HCT116 (cell line): ENCODE measurements at regions not wholly inside any gene's neighbourhood (a gene's known extent, or its start where the extent isn't known, plus 50 kb on each side); places are given as distances from the start of the nearest gene placed in this dataset.

Experiments
- ATAC-seq: fragments of 200-7000 bp; cut with Tn5 transposase; 2 replicates; pipeline ENCODE4 v1.9.1; 2020; ENCODE audit warnings: mild to moderate bottlenecking, moderate library complexity
- BruUV-seq: library from RNA; stranded (reverse); fragments of 400-500 nt; replicated peaks from 2 replicates; lab custom pipeline; 2021; lab: Mats Ljungman, UMichigan
- CTCF ChIA-PET: fragments of 300-600 bp; sonication (Branson Sonifier 250); formaldehyde crosslinking; loops from one replicate; lab custom pipeline; 2021; ENCODE audit warnings: antibody characterized with exemption; lab: Charles Lee
- POLR2A ChIA-PET: fragments of 300-600, 350-600 bp; sonication (Branson Sonifier 250); formaldehyde crosslinking; loops from one replicate; lab custom pipeline; 2021; ENCODE audit warnings: antibody characterized with exemption; lab: Charles Lee
- RAD21 ChIA-PET, 2 experiments: fragments of 300-600 bp; sonication (Branson Sonifier 250); formaldehyde crosslinking; loops; one replicate each; lab custom pipeline; 2023; ENCODE audit warnings: low total read pairs in 2 of 2; ENCODE audit not compliant: uncharacterized antibody in 2 of 2, unreplicated experiment in 2 of 2, low non-redundant PET in 1 of 2; lab: Charles Lee
- DNase-seq: peaks from one replicate; pipeline ENCODE4 v3.0.0-alpha.2; 2010; ENCODE audit warnings: low read depth, low spot score
- H2AFZ ChIP-seq: fragments of 200-600 bp; shearing (Covaris generic), sonication (generic); 2 replicates; pipeline ENCODE4 v1.6.1; 2017; ENCODE audit warnings: low read depth, mixed run types, mixed read lengths, antibody characterized with exemption, low read length; ENCODE audit not compliant: poor library complexity, severe bottlenecking
- H3K27ac ChIP-seq: 2 replicates; pipeline ENCODE4 v1.5.1; 2012; ENCODE audit warnings: low read depth, low read length
- H3K27me3 ChIP-seq: fragments of 200-600 bp; sonication (generic); 2 replicates; pipeline ENCODE4 v1.6.1; 2016; ENCODE audit warnings: mixed run types, low read length, mixed read lengths; ENCODE audit not compliant: insufficient read depth
- H3K36me3 ChIP-seq, 2 experiments: fragments of 200-500 bp in 1 of 2; fragments of 200-600 bp in 1 of 2; sonication (Bioruptor generic) in 1 of 2; sonication (generic) in 1 of 2; 2 replicates each; pipeline versions ENCODE4 v1.5.1 to v1.6.1; 2014 to 2016; ENCODE audit warnings: low read length in 2 of 2, inconsistent platforms in 1 of 2, mixed read lengths in 1 of 2, mixed run types in 1 of 2; ENCODE audit not compliant: insufficient read depth in 2 of 2, control insufficient read depth in 1 of 2
- H3K4me1 ChIP-seq, 2 experiments: fragments of 200-600 bp in 1 of 2; sonication (generic) in 1 of 2; 2 replicates each; pipeline versions ENCODE4 v1.5.1 to v1.6.1; 2012 to 2017; ENCODE audit warnings: low read length in 2 of 2, inconsistent platforms in 1 of 2, mild to moderate bottlenecking in 1 of 2, mixed read lengths in 1 of 2, mixed run types in 1 of 2, moderate library complexity in 1 of 2; ENCODE audit not compliant: insufficient read depth in 2 of 2, control insufficient read depth in 1 of 2
- H3K4me2 ChIP-seq: fragments of 200-600 bp; sonication (generic); 2 replicates; pipeline ENCODE4 v1.6.1; 2017; ENCODE audit warnings: mixed run types, low read length, mixed read lengths
- H3K4me3 ChIP-seq, 2 experiments: fragments of 200-600 bp in 1 of 2; sonication (generic) in 1 of 2; replicated peaks in 1 of 2; 2 replicates each; pipeline ENCODE4 v1.5.1; 2011 to 2016; ENCODE audit warnings: low read length in 2 of 2, control low read depth in 1 of 2, low read depth in 1 of 2, mild to moderate bottlenecking in 1 of 2, mixed read lengths in 1 of 2, mixed run types in 1 of 2
- H3K79me2 ChIP-seq: fragments of 200-600 bp; sonication (generic); 2 replicates; pipeline ENCODE4 v1.6.1; 2017; ENCODE audit warnings: mild to moderate bottlenecking, mixed run types, low read length, moderate library complexity, mixed read lengths; ENCODE audit not compliant: insufficient read depth
- H3K9ac ChIP-seq: fragments of 200-600 bp; sonication (generic); 2 replicates; pipeline ENCODE4 v1.6.1; 2016; ENCODE audit warnings: low read length, mixed read lengths
- H3K9me2 ChIP-seq: fragments of 200-600 bp; sonication (generic), shearing (Covaris generic); 2 replicates; pipeline ENCODE4 v1.6.1; 2017; ENCODE audit warnings: mixed run types, mild to moderate bottlenecking, moderate library complexity; ENCODE audit not compliant: insufficient read depth
- H3K9me3 ChIP-seq, 2 experiments: fragments of 200-500 bp in 1 of 2; fragments of 200-600 bp in 1 of 2; sonication (Bioruptor generic) in 1 of 2; sonication (generic) in 1 of 2; 2 replicates each; pipeline ENCODE4 v1.6.1; 2014 to 2017; ENCODE audit warnings: low read length in 2 of 2, mixed read lengths in 2 of 2, inconsistent platforms in 1 of 2, low read depth in 1 of 2, mild to moderate bottlenecking in 1 of 2, mixed run types in 1 of 2, moderate library complexity in 1 of 2; ENCODE audit not compliant: control insufficient read depth in 1 of 2, insufficient read depth in 1 of 2
- H4K20me1 ChIP-seq: fragments of 200-600 bp; sonication (generic), shearing (Covaris generic); 2 replicates; pipeline ENCODE4 v1.6.1; 2017; ENCODE audit warnings: mixed run types, mild to moderate bottlenecking, moderate library complexity; ENCODE audit not compliant: insufficient read depth
- ATF3 ChIP-seq: IDR thresholded peaks from 2 replicates; pipeline ENCODE4 v1.6.1; 2012
- CBX3 ChIP-seq: IDR thresholded peaks from 2 replicates; pipeline ENCODE4 v1.6.1; 2012; ENCODE audit warnings: low read depth
- CEBPB ChIP-seq: IDR thresholded peaks from 2 replicates; pipeline ENCODE4 v1.6.1; 2012; ENCODE audit warnings: low read depth
- ELF1 ChIP-seq: IDR thresholded peaks from 2 replicates; pipeline ENCODE4 v1.6.1; 2012; ENCODE audit warnings: low read depth, borderline replicate concordance
- EZH2 ChIP-seq: fragments of 200-600 bp; sonication (generic); IDR thresholded peaks from 2 replicates; pipeline ENCODE4 v1.6.1; 2017; ENCODE audit warnings: antibody characterized with exemption, mixed run types
- FOSL1 ChIP-seq: IDR thresholded peaks from 2 replicates; pipeline ENCODE4 v1.6.1; 2012; ENCODE audit warnings: low read depth
- POLR2AphosphoS5 ChIP-seq: IDR thresholded peaks from 2 replicates; pipeline ENCODE4 v1.6.1; 2011; ENCODE audit warnings: mild to moderate bottlenecking, low read depth, low read length, moderate library complexity
- REST ChIP-seq: IDR thresholded peaks from 2 replicates; pipeline ENCODE4 v1.6.1; 2012; ENCODE audit warnings: low read depth
- SP1 ChIP-seq: IDR thresholded peaks from 2 replicates; pipeline ENCODE4 v1.6.1; 2012; ENCODE audit warnings: low read depth
- ZBTB33 ChIP-seq: IDR thresholded peaks from 2 replicates; pipeline ENCODE4 v1.6.1; 2011; ENCODE audit warnings: mild to moderate bottlenecking, low read length, moderate library complexity; ENCODE audit not compliant: insufficient replicate concordance; ENCODE audit errors: extremely low read depth
- intact Hi-C: fragments of 100-400 bp; cut with micrococcal nuclease; formaldehyde crosslinking; loops from 2 replicates; pipeline ENCODE4 v1.10.0; 2022
- TF ChIP-seq, protein P1 (sequence below), 3 experiments: fragments of 200-600 bp in 1 of 3; sonication (generic) in 1 of 3; IDR thresholded peaks in 2 of 3; conservative IDR thresholded peaks in 1 of 3; 2 replicates each; pipeline ENCODE4 v1.5.1; 2012 to 2017; ENCODE audit warnings: low read depth in 2 of 3, low read length in 2 of 3, antibody characterized with exemption in 1 of 3, borderline replicate concordance in 1 of 3, control low read depth in 1 of 3, mild to moderate bottlenecking in 1 of 3, mixed read lengths in 1 of 3, mixed run types in 1 of 3, moderate library complexity in 1 of 3; ENCODE audit not compliant: insufficient read depth in 1 of 3

- H3K4me1 ChIP-seq, result no peaks in the 10 kb centered on the region
- DNase-seq, result no peak
- no peaks in the 10 kb centered on the region for H3K9me3 ChIP-seq
- H3K4me2 ChIP-seq, result no peak overlapping the region
- H3K79me2 ChIP-seq, result no peaks in the 10 kb centered on the region
- intact Hi-C loops, result no loop called here
- H3K9ac ChIP-seq, result no peak overlapping the region
- no peak overlapping the region for H3K27ac ChIP-seq
- no peaks in the 10 kb centered on the region for H3K36me3 ChIP-seq
- H2AFZ ChIP-seq, result no peak overlapping the region
- RAD21 ChIA-PET, result no interaction called here
- H3K4me3 ChIP-seq, result no peak overlapping the region
- no TSS peak for BruUV-seq
- POLR2A ChIA-PET, result no interaction called here
- H3K27me3 ChIP-seq, result no peaks in the 10 kb centered on the region
- no peak for ATAC-seq
- TF ChIP-seq ATF3, result no peak
- no peak for TF ChIP-seq FOSL1
- no peak for TF ChIP-seq ELF1
- TF ChIP-seq REST, result no peak
- TF ChIP-seq, protein P1, sequence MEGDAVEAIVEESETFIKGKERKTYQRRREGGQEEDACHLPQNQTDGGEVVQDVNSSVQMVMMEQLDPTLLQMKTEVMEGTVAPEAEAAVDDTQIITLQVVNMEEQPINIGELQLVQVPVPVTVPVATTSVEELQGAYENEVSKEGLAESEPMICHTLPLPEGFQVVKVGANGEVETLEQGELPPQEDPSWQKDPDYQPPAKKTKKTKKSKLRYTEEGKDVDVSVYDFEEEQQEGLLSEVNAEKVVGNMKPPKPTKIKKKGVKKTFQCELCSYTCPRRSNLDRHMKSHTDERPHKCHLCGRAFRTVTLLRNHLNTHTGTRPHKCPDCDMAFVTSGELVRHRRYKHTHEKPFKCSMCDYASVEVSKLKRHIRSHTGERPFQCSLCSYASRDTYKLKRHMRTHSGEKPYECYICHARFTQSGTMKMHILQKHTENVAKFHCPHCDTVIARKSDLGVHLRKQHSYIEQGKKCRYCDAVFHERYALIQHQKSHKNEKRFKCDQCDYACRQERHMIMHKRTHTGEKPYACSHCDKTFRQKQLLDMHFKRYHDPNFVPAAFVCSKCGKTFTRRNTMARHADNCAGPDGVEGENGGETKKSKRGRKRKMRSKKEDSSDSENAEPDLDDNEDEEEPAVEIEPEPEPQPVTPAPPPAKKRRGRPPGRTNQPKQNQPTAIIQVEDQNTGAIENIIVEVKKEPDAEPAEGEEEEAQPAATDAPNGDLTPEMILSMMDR (IDR thresholded peaks at IDR 0.05 in 2 of 3, conservative IDR thresholded peaks at IDR 0.05 in 1 of 3; ENCODE audit: borderline replicate concordance in 1 of 3, insufficient read depth in 1 of 3, low read depth in 2 of 3, low read length in 2 of 3), result no peak
- no peak for TF ChIP-seq CBX3
- TF ChIP-seq POLR2AphosphoS5, result no peak
- TF ChIP-seq CEBPB, result no peak
- TF ChIP-seq ZBTB33, result no peak
- TF ChIP-seq EZH2, result no peak
- no peak for TF ChIP-seq SP1
- no peaks in the 10 kb centered on the region for H3K9me2 ChIP-seq
- H4K20me1 ChIP-seq, result no peaks in the 10 kb centered on the region
- CTCF ChIA-PET, result no interaction called here
These were observed 652.9 kb downstream of the SMARCA1 start for GRCh38 chrX:128870361-128870760.
